Activated CD4-positive, alpha-beta T cell treated with anti-CD3 and anti-CD28 coated beads, Interleukin-2, Interleukin-6, amounts not matched to agents 100 ng/mL and 50 ng/mL, durations not matched to agents 16 hours and 8 hours (primary cell): ENCODE measurements at regions not wholly inside any gene's neighbourhood (a gene's known extent, or its start where the extent isn't known, plus 50 kb on each side); places are given as distances from the start of the nearest gene placed in this dataset.

Experiments used
- DNase-seq: peaks from one replicate; pipeline ENCODE4 v3.0.0-alpha.2; 2020

- no peak for DNase-seq
Measured at GRCh38 chr10:3226960-3227744, 54.6 kb upstream of the PITRM1 start.

- DNase-seq = no peak
Measured at GRCh38 chr10:3225561-3225960, 53.0 kb upstream of the PITRM1 start.

GRCh38 chr10:3224241-3224640, 51.7 kb upstream of the PITRM1 start:
- no peak for DNase-seq

- DNase-seq = no peak
Measured at GRCh38 chr10:3222626-3223025, 50.0 kb upstream of the PITRM1 start.
